GM21825 (cell line): ENCODE measurements at regions not wholly inside any gene's neighbourhood (a gene's known extent, or its start where the extent isn't known, plus 50 kb on each side); places are given as distances from the start of the nearest gene placed in this dataset.
"Not testable (repeated sequence)": the region's sequence is repeated elsewhere in the genome, so short reads cannot be mapped to it uniquely, and the experiment has no call there.

ENCODE experiments used
- ATAC-seq: cut with Tn5 transposase; IDR thresholded peaks from one replicate; pipeline ENCODE4 v1.9.1; 2021; ENCODE audit warnings: mild to moderate bottlenecking, moderate library complexity; ENCODE audit not compliant: unreplicated experiment

DNA sequence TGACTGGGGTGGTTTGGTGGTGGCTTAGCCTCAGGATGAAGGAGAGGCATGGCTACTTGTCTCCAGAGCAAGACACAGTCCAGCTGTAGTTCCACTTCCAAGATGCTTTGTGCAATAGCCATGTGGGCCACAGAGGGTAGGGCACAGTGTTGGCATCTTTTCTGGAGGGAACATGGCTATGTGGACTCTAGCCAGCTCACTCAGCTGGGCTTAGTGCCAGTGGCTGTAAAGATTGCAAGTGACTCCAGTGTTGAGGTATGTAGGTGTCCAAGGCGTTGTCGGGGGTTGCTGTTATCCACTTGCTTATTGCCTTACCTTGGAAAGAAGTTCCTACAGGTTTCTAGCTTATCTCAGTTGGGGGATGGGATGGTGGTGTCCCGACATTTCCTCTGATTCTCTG lies 233.4 kb downstream of the CD109 start:
- no peak for ATAC-seq

DNA sequence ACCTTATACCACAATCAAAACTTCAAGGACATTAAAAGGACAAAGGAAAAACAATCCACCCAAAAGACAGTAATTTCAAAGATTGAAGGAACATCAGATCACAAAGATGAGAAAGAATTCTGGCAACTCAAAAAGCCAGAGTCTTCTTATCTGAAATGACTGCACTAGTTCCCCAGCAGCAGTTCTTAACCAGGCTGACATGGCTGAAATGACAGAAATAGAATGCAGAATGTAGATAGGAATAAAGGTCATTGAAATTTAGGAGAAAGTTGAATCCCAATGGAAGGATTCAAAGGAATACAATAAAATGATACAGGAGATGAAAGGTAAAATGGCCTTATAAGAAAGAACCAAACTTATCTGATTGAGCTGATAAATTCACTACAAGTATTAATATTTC lies 231.4 kb downstream of the CD109 start:
- ATAC-seq, result no peak

GRCh38 chr6:73925703-73926102 lies 229.7 kb downstream of the CD109 start:
- not testable (repeated sequence) for ATAC-seq

GRCh38 chr6:73923905-73924485 lies 228.0 kb downstream of the CD109 start:
- no peak for ATAC-seq

GRCh38 chr6:73903155-73903554 lies 207.2 kb downstream of the CD109 start:
- no peak for ATAC-seq

DNA sequence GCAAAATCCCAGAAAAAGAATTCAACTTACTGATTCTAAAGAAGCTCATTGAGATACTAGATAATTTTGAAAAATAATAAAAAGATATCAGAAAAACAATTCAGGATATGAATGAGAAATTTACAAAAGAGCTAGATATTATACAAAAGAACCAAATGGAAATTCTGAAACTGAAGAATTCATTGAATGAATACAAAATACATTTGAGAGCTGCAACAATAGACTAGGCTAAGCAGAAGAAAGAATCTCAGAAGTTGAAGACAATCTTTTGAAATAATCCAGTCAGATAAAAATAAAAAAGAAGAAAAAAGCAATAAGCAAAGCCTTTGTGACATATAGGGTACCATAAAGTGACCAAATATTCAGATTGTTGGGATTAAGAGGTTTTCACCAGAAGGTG lies 206.0 kb downstream of the CD109 start:
- no peak for ATAC-seq

DNA sequence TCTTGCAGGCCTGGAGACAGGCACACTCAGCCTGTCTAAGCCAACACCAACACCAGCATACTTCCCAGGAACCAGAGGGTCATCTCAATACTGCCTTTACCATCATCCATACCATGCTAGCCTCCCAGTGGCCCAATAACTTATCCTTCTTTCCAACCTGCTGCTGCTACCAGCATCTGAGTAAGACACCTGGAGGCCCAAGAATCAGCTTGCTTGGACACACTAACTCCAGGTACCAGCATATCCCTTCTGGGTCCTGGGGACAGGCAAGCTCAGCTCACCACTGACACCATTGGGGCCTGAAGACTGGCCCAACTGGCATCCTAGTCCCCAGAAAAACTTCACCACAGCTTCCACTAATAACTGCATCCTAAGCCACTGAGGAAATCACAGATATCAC lies 205.3 kb downstream of the CD109 start:
- ATAC-seq, result no peak

DNA sequence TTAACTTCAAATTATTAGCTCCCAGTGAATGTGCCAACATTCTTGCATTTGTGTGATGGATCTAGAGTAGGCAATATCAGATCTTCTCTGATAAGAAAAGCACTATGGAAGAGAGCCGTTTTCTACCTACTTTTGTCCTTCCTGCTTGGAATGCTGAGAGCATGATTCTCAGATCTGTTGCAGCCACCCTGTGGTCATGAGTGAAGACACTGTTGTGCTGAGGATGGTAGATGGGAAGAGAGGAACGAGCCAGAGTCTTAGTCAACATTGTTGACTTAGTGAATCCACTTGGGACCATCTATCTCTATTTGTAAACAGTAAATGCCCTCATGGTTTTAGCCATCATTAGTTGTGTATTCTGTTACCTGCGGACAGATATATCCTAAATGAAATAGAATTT lies 202.6 kb downstream of the CD109 start:
- ATAC-seq, result no peak

GRCh38 chr6:73893696-73894095 lies 197.7 kb downstream of the CD109 start:
- no peak for ATAC-seq

DNA sequence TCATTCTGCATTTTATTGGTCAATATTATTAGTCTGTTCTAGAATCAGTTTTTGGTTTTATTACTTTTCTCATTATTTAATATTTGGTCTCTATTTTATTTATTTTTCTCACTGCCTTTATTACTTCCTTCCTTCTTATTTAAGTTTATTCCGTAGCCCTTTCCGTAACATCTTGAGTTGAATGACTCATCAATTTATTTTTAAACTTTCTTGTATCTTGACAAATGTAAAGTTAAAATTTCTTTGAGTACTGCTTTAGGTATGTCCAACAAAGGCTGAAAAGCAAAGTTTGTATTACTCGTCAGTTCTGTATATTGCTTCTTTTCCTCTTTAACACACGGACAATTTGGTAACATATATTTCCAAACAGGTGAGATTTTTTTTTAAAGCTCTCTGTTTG lies 192.0 kb downstream of the CD109 start:
- no peak for ATAC-seq

GRCh38 chr6:73885393-73885792 lies 189.4 kb downstream of the CD109 start:
- ATAC-seq, result no peak

DNA sequence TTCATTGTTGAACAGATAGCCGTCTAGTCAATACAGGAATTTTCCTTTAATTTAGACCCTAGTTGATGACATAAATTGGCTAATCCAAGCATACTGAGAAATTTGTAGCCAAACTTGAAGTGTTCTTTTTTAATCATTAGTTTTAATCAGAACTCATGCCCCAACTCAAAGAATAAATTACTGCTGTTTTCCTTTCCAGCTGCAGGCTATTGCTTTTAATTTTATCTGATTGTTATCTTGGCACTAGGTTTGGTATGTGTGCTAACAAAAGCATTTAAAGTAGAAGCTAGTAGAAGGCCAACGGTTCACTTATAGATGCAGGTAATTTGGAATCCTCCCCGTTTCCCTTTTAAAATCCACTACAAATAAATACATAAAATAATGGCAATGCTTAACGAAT lies 188.5 kb downstream of the CD109 start:
- no peak for ATAC-seq

DNA sequence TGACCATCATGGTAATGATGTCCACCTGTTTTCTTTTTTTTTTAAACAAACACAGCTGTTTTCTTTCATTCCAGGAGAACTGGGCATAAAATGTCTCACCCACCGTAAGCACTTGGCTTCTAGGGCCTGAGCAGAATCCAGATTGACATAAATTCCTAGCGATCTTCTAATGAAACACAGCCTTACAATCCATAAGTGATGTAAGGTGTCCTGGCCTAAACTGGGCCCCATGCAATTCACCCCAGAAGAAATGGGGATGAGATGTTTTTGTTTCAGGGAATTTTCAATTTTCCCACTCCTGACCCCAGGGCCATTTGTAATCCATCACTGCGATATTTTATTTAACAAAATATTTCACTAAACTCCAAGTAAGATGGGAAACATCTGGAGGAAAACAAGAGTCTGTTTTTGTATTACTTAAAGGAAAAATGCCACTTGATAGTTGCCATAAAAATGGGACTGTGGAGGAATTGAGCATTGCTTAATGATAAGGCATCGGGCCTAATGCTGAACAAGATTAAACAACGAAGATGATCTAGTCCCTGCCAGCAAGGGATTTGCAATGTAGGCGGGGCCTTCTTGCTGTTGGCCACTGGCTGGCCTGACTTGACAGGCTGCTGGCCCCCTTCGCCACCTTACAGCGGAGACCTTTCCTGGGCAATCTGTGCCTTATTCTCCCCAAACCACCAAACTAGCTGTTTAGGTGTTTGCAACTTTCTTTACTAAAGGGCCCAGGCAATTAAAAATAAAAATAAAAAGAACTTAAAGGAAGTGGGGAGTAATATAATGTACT lies 183.7 kb downstream of the CD109 start:
- no peak for ATAC-seq

DNA sequence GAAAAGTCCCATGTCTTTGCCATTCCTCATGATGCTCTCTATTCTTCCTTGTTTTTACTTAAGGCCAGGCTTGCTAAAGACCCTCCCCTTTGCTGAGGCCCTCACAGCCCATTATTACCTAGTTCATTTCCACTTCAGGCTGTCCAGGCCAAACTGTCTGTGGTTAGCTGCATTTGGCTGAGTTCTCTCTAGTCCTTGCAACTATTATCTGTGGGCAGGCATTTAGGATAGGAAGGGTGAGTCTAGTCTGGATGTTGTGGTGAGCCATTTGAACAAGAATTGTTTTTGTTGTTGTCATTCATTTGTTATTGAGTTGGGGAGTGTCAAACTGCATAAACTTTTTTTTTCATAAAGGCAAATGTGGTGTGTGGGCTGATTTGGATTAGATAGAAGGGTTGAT lies 182.4 kb downstream of the CD109 start:
- no peak for ATAC-seq
